Stomach (tissue), 8 donors: ENCODE measurements at regions not wholly inside any gene's neighbourhood (a gene's known extent, or its start where the extent isn't known, plus 50 kb on each side); places are given as distances from the start of the nearest gene placed in this dataset.

ENCODE experiments used
- DNase-seq, 2 donors: peaks; one replicate each; pipeline versions ENCODE4 v3.0.0 to v3.0.0-alpha.2; 2013 to 2019
- H3K27ac ChIP-seq, 5 donors: fragments of 200-600 bp in 4 of 5; sonication (generic) in 4 of 5; one replicate each; pipeline ENCODE4 v1.5.1; 2013 to 2019; ENCODE audit warnings: mild to moderate bottlenecking in 1 of 5, moderate library complexity in 1 of 5
- H3K27me3 ChIP-seq, 3 donors: fragments of 200-600 bp; sonication (generic); one replicate each; pipeline ENCODE4 v1.5.1; 2017 to 2019; ENCODE audit warnings: mixed run types in 1 of 3
- H3K36me3 ChIP-seq, 4 donors: fragments of 200-600 bp; sonication (generic); 1 replicate in 3 of 4; 2 replicates in 1 of 4; pipeline ENCODE4 v1.5.1; 2016 to 2019
- H3K4me1 ChIP-seq, 4 donors: fragments of 200-600 bp; sonication (generic); one replicate each; pipeline ENCODE4 v1.5.1; 2016 to 2019
- H3K4me3 ChIP-seq, 4 donors: fragments of 200-600 bp; sonication (generic) in 3 of 4; one replicate each; pipeline ENCODE4 v1.5.1; 2016 to 2019; ENCODE audit warnings: mild to moderate bottlenecking in 1 of 4
- H3K9me3 ChIP-seq, 4 donors: fragments of 200-600 bp; sonication (generic); one replicate each; pipeline ENCODE4 v1.5.1; 2016 to 2019
- EP300 ChIP-seq: sonication (generic); formaldehyde crosslinking; IDR thresholded peaks from one replicate; pipeline ENCODE4 v1.6.1; 2017; ENCODE audit warnings: antibody characterized with exemption
- POLR2A ChIP-seq, 4 donors: fragments of 450-650 bp; IDR thresholded peaks; one replicate each; pipeline ENCODE4 v1.6.1; 2016; ENCODE audit warnings: antibody characterized with exemption in 4 of 4, control low read depth in 2 of 4, mild to moderate bottlenecking in 1 of 4, moderate library complexity in 1 of 4
- POLR2AphosphoS5 ChIP-seq, 3 donors: sonication (generic); formaldehyde crosslinking; IDR thresholded peaks; one replicate each; pipeline ENCODE4 v1.6.1; 2016; ENCODE audit warnings: antibody characterized with exemption in 3 of 3
- WGBS, 5 donors: extraction: QIAGEN DNeasy Blood & Tissue Kit in 3 of 5; methylation state at CpG; one replicate each; pipeline versions ENCODE4 v1.1.5 to v1.1.7; 2013 to 2018; 5-methylcytosine and 5-hydroxymethylcytosine counted together
- intact Hi-C: fragments of 100-400 bp; cut with DNase I; formaldehyde crosslinking; loops from one replicate; pipeline ENCODE4 v1.15.1; 2023; ENCODE audit warnings: low total_unique reads
- TF ChIP-seq, protein P1 (sequence below), 7 experiments: fragments of 450-650 bp in 4 of 7; fragments of 200-600 bp in 3 of 7; sonication (generic) in 3 of 7; IDR thresholded peaks; one replicate each; pipeline ENCODE4 v1.5.1; 2016 to 2019; ENCODE audit warnings: antibody characterized with exemption in 7 of 7, control low read depth in 2 of 7, mild to moderate bottlenecking in 1 of 7
- donor health status: healthy with polysubstance abuse.
- donor health status: Bipolar disorder and iron deficiency.
- donor health status: healthy.

DNA sequence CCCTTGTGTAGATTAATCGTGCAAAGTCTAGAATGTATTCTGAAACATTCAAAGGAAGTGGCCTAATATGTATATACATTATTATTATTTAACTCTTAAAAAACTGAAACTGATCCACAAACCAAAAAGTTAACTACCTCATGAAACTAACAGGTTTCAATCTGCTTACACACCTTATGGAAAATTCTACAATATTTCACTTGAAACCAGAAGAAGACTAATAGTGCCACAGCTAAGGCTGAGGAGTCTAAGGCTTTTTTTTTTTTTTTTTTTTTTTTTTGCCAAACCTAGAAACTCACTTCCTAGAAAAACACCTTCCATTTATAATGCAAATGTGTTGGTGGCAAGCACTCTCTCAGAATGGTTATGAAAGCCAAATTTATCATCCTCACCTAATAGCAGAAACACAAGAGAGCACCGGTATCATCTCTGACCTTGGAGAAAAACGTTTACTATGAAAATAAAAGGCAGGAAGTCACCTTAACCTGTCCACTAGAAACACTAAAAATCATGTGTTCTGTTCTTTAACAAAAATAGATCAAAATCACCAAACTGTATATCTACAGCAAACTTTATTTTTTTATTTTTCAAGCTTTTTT, 586.1 kb downstream of the FRK start:
- TF ChIP-seq, protein P1, sequence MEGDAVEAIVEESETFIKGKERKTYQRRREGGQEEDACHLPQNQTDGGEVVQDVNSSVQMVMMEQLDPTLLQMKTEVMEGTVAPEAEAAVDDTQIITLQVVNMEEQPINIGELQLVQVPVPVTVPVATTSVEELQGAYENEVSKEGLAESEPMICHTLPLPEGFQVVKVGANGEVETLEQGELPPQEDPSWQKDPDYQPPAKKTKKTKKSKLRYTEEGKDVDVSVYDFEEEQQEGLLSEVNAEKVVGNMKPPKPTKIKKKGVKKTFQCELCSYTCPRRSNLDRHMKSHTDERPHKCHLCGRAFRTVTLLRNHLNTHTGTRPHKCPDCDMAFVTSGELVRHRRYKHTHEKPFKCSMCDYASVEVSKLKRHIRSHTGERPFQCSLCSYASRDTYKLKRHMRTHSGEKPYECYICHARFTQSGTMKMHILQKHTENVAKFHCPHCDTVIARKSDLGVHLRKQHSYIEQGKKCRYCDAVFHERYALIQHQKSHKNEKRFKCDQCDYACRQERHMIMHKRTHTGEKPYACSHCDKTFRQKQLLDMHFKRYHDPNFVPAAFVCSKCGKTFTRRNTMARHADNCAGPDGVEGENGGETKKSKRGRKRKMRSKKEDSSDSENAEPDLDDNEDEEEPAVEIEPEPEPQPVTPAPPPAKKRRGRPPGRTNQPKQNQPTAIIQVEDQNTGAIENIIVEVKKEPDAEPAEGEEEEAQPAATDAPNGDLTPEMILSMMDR (IDR thresholded peaks at IDR 0.05), result no peak
- TF ChIP-seq POLR2A (IDR thresholded peaks at IDR 0.05) (no peak), POLR2AphosphoS5 (IDR thresholded peaks at IDR 0.05) (no peak), EP300 (no peak)
- H3K27me3 ChIP-seq, result no peaks in the 10 kb centered on the region
- H3K9me3 ChIP-seq, result no peaks in the 10 kb centered on the region
- H3K4me1 ChIP-seq, result no peaks in the 10 kb centered on the region
- intact Hi-C loops, result no loop called here
- H3K36me3 ChIP-seq, result no peaks in the 10 kb centered on the region
- DNase-seq, result no peak
- no peak overlapping the region for H3K4me3 ChIP-seq
- WGBS, 5 donors, result 64 to 78% (median 75%) methylated on average over 3 of the region's 3 CpGs
- no peak overlapping the region for H3K27ac ChIP-seq

DNA sequence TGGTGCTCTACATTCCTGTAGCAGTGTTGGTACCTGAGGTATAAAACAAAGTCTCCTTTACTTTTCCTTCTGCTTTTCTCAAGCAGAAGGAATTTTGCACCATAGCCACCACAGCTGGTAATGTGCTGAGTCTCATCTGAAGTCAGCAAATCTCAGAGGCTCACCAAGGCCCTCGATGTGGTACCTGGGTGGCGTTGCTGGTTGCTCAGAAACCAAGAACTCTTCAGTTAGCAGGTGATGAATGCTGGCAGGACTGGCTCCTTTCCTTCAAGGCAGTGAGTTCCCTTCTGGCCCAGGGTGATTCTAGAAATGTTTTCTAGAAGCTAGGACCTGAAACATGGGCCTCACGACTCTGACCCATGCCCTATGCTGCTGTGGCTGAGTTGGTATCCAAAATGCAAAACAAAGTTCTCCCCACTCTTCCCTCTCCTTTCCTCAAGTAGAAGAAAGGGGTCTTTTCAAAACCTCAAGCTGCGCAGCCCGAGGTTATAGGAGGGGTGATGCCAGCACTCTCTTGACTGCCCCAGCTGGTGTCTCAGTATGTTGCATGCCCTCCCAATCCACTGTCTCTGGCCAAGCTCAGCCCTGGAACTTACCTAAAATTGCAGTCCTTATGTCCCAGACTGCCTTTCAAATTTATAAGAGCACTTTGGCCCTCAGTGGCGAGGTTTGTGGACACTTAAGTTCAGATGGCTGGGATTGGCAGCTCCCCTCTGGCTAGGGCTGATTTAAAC, 592.3 kb downstream of the FRK start:
- intact Hi-C loops, result no loop called here
- Histone ChIP-seq H3K4me3 (no peak overlapping the region), H3K36me3 (no peaks in the 10 kb centered on the region), H3K4me1 (no peaks in the 10 kb centered on the region), H3K9me3 (peaks cover 0 to 6% (median 0%) of the 10 kb centered on the region in 4 donors), H3K27ac (no peak overlapping the region), H3K27me3 (no peaks in the 10 kb centered on the region)
- TF ChIP-seq EP300, result no peak
- no peak for TF ChIP-seq POLR2AphosphoS5 (IDR thresholded peaks at IDR 0.05)
- TF ChIP-seq, protein P1 (IDR thresholded peaks at IDR 0.05), result no peak
- 80 to 89% (median 86%) methylated on average over 6 of the region's 6 CpGs for WGBS, 5 donors
- DNase-seq, result no peak

DNA sequence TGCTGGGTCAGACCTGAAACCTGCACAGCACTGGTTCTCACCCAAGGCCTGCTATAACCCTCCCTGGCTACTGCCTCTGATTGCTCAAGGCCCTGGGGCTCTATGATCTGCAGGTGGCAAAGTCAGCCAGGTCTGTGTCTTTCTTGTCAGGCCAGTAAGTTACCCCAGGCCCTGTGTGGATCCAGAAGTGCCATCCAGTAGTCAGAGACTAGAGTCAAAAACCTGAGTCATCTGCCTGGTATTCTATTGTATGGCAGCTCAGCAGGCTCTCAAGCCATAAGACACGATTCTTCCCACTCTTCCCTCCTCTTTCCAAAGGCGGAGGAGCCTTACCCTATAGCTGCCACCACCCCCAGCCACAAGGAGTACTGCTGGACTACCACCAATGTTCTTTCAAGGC, 593.0 kb downstream of the FRK start:
- Histone ChIP-seq H3K4me3 (no peak overlapping the region), H3K27me3 (no peaks in the 10 kb centered on the region), H3K36me3 (no peaks in the 10 kb centered on the region), H3K9me3 (peaks cover 0 to 6% (median 0%) of the 10 kb centered on the region in 4 donors), H3K27ac (no peak overlapping the region), H3K4me1 (no peaks in the 10 kb centered on the region)
- intact Hi-C loops, result no loop called here
- WGBS, 5 donors, result 75 to 90% (median 88%) methylated on average over 2 of the region's 2 CpGs
- no peak for TF ChIP-seq POLR2A (IDR thresholded peaks at IDR 0.05)
- no peak for TF ChIP-seq EP300
- TF ChIP-seq, protein P1 (IDR thresholded peaks at IDR 0.05), result no peak
- no peak for TF ChIP-seq POLR2AphosphoS5 (IDR thresholded peaks at IDR 0.05)
- DNase-seq, result no peak

DNA sequence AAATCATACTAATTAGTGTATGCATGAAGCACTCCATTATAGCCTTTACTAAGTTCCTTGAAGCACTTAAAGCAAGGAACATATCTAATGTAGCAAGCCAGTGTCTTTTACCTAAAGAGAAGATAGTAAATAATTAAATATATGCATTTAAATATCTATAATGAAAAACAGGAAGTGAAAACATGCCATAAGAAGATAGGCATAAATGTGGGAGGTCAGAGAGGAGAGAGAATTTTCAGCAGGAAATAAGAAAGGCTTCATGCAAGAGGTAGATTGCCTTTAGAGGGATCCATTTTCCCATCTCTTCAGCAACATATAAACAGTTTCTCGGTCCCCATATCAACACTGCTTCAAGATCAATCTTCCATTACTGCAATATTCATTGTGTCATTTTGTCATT, 599.8 kb downstream of the FRK start:
- WGBS, 5 donors, result 80 to 94% (median 85%) methylated on average over 1 of the region's 1 CpG
- intact Hi-C loops, result no loop called here
- no peaks in the 10 kb centered on the region for H3K4me1 ChIP-seq
- DNase-seq, result no peak
- H3K36me3 ChIP-seq, result no peaks in the 10 kb centered on the region
- no peak overlapping the region for H3K4me3 ChIP-seq
- H3K27ac ChIP-seq, result no peak overlapping the region
- H3K9me3 ChIP-seq, result peaks cover 0 to 6% (median 0%) of the 10 kb centered on the region in 4 donors
- TF ChIP-seq POLR2A (IDR thresholded peaks at IDR 0.05) (no peak), EP300 (no peak)
- TF ChIP-seq, protein P1 (IDR thresholded peaks at IDR 0.05), result no peak
- H3K27me3 ChIP-seq, result no peaks in the 10 kb centered on the region
